HepG2 (cell line): ENCODE measurements at regions not wholly inside any gene's neighbourhood (a gene's known extent, or its start where the extent isn't known, plus 50 kb on each side); places are given as distances from the start of the nearest gene placed in this dataset.

Experiments used
- ATAC-seq: fragments of 200-7000 bp; cut with Tn5 transposase; 3 replicates; pipeline ENCODE4 v1.9.1; 2020; ENCODE audit warnings: mild to moderate bottlenecking, moderate library complexity
- BruUV-seq: library from RNA; stranded (reverse); fragments of 400-500 nt; replicated peaks from 2 replicates; lab custom pipeline; 2021; lab: Mats Ljungman, UMichigan
- CTCF ChIA-PET: fragments of 300-600 bp; formaldehyde crosslinking; extraction: SDS; loops from one replicate; lab custom pipeline; 2021; ENCODE audit warnings: low total read pairs, inconsistent platforms, low intra/inter-chr PET ratio; lab: Yijun Ruan, JAX
- POLR2A ChIA-PET: fragments of 350-600 bp; sonication (Branson Sonifier 250); formaldehyde crosslinking; loops from one replicate; lab custom pipeline; 2020; ENCODE audit warnings: antibody characterized with exemption, inconsistent platforms; lab: Yijun Ruan, JAX
- DNase-seq: peaks from one replicate; pipeline ENCODE4 v3.0.0-alpha.2; 2015; ENCODE audit warnings: low spot score
- FAIRE-seq: peaks from 3 replicates; lab custom pipeline; 2011; peaks lifted over from hg19 to GRCh38; lab: Jason Lieb, UNC
- H2AFZ ChIP-seq: one replicate; pipeline ENCODE4 v1.6.1; 2011; ENCODE audit warnings: low read length, inconsistent platforms
- H3K27ac ChIP-seq: fragments of 300-600 bp; 3 replicates; pipeline ENCODE4 v1.8.0; 2011; ENCODE audit warnings: mixed run types, mild to moderate bottlenecking, mixed read lengths, low read length, inconsistent platforms; ENCODE audit not compliant: insufficient read depth; ENCODE audit errors: extremely low read length
- H3K27me3 ChIP-seq, 2 experiments: fragments of 200-600 bp in 1 of 2; 2 replicates in 1 of 2; 3 replicates in 1 of 2; pipeline versions ENCODE4 v1.6.0 to v1.8.0; 2011; ENCODE audit warnings: low read length in 2 of 2, mild to moderate bottlenecking in 2 of 2, moderate library complexity in 2 of 2, inconsistent platforms in 1 of 2; ENCODE audit not compliant: insufficient read depth in 2 of 2, control insufficient read depth in 1 of 2
- H3K36me3 ChIP-seq, 2 experiments: fragments of 200-600 bp in 1 of 2; replicated peaks in 1 of 2; 2 replicates in 1 of 2; 3 replicates in 1 of 2; pipeline versions ENCODE4 v1.5.1 to v1.8.0; 2011; ENCODE audit warnings: low read length in 2 of 2, inconsistent platforms in 1 of 2; ENCODE audit not compliant: insufficient read depth in 2 of 2, control insufficient read depth in 1 of 2
- H3K4me1 ChIP-seq: 2 replicates; pipeline ENCODE4 v1.5.1; 2012; ENCODE audit warnings: low read length, inconsistent platforms; ENCODE audit not compliant: insufficient read depth
- H3K4me2 ChIP-seq: 2 replicates; pipeline ENCODE4 v1.6.0; 2011; ENCODE audit warnings: low read depth, low read length, inconsistent platforms
- H3K4me3 ChIP-seq, 3 experiments: fragments of 200-600 bp in 1 of 3; sonication (generic), shearing (Covaris generic) in 1 of 3; replicated peaks in 1 of 3; 2 replicates each; pipeline ENCODE4 v1.5.1; 2011 to 2016; ENCODE audit warnings: low read length in 3 of 3, inconsistent platforms in 2 of 3, low read depth in 2 of 3, mild to moderate bottlenecking in 2 of 3, control low read depth in 1 of 3, mixed read lengths in 1 of 3; ENCODE audit not compliant: insufficient read depth in 1 of 3
- H3K79me2 ChIP-seq: one replicate; pipeline ENCODE4 v1.6.1; 2011; ENCODE audit warnings: low read length, inconsistent platforms; ENCODE audit not compliant: insufficient read depth
- H3K9ac ChIP-seq: 2 replicates; pipeline ENCODE4 v1.6.0; 2011; ENCODE audit warnings: mild to moderate bottlenecking, low read depth, low read length, inconsistent platforms; ENCODE audit not compliant: insufficient read depth
- H3K9me3 ChIP-seq: 2 replicates; pipeline ENCODE4 v1.5.1; 2012; ENCODE audit warnings: mild to moderate bottlenecking, low read length
- H4K20me1 ChIP-seq: 2 replicates; pipeline ENCODE4 v1.6.0; 2011; ENCODE audit warnings: inconsistent platforms, mild to moderate bottlenecking, low read length, moderate library complexity; ENCODE audit not compliant: insufficient read depth
- ISL2 ChIP-seq: sonication (generic); formaldehyde crosslinking; IDR thresholded peaks from 2 replicates; pipeline ENCODE4 v1.5.0; 2020; ENCODE audit warnings: missing genetic modification reagents
- KLF16 ChIP-seq, 2 experiments: sonication (generic) in 1 of 2; formaldehyde crosslinking in 1 of 2; IDR thresholded peaks; 2 replicates each; pipeline versions ENCODE4 v1.6.1 to v1.8.0; 2016 to 2023; ENCODE audit warnings: missing genetic modification reagents in 2 of 2, missing compliant biosample characterization in 1 of 2
- NFKB2 ChIP-seq: sonication (generic); formaldehyde crosslinking; IDR thresholded peaks from 2 replicates; pipeline ENCODE4 v1.4.0; 2020; ENCODE audit warnings: missing genetic modification reagents, borderline replicate concordance
- PAX8 ChIP-seq: sonication (generic); formaldehyde crosslinking; IDR thresholded peaks from 2 replicates; pipeline ENCODE4 v1.8.0; 2022; ENCODE audit warnings: mild to moderate bottlenecking, missing genetic modification reagents, borderline replicate concordance
- PCBP2 ChIP-seq: fragments of 200-400 bp; formaldehyde crosslinking; optimal IDR thresholded peaks from 2 replicates; pipeline ENCODE3; 2018; ENCODE audit warnings: low read length, low read depth; ENCODE audit not compliant: poor library complexity, severe bottlenecking
- RBM22 ChIP-seq: fragments of 200-400 bp; formaldehyde crosslinking; optimal IDR thresholded peaks from 2 replicates; pipeline ENCODE3; 2017; ENCODE audit warnings: mild to moderate bottlenecking, low read length, moderate library complexity
- ZNF292 ChIP-seq: sonication (generic); formaldehyde crosslinking; IDR thresholded peaks from 2 replicates; pipeline ENCODE4 v1.8.1; 2022; ENCODE audit warnings: mild to moderate bottlenecking, low read depth, missing genetic modification reagents, borderline replicate concordance
- ZNF496 ChIP-seq: sonication (generic); formaldehyde crosslinking; IDR thresholded peaks from 2 replicates; pipeline ENCODE4 v1.8.1; 2023; ENCODE audit warnings: mild to moderate bottlenecking, moderate library complexity, missing genetic modification reagents; ENCODE audit not compliant: insufficient replicate concordance
- ZNF549 ChIP-seq: sonication (generic); formaldehyde crosslinking; IDR thresholded peaks from 2 replicates; pipeline ENCODE4 v1.5.0; 2020; ENCODE audit warnings: missing genetic modification reagents
- ZNF629 ChIP-seq: sonication (generic); formaldehyde crosslinking; conservative IDR thresholded peaks from 2 replicates; pipeline ENCODE4 v1.5.0; 2020; ENCODE audit warnings: missing genetic modification reagents
- ZNF775 ChIP-seq: sonication (generic); formaldehyde crosslinking; IDR thresholded peaks from 2 replicates; pipeline ENCODE4 v1.4.0; 2020; ENCODE audit warnings: missing genetic modification reagents, mild to moderate bottlenecking, moderate library complexity, borderline replicate concordance
- ZNF850 ChIP-seq: sonication (generic); formaldehyde crosslinking; conservative IDR thresholded peaks from 2 replicates; pipeline ENCODE4 v1.9.0; 2021; ENCODE audit warnings: mild to moderate bottlenecking, missing genetic modification reagents
- WGBS: methylation state at CpG from one replicate; pipeline ENCODE4 v1.1.6; 2017; ENCODE audit warnings: low lambda C conversion rate; 5-methylcytosine and 5-hydroxymethylcytosine counted together
- in situ Hi-C: cut with HindIII; loops from 2 replicates; pipeline ENCODE4 v1.10.0; 2017; ENCODE audit warnings: low pct_unique_long_range_greater_than_20kb; ENCODE audit not compliant: extremely low pct_ligation_motif_present
- intact Hi-C: fragments of 100-400 bp; cut with micrococcal nuclease; formaldehyde crosslinking; loops from one replicate; pipeline ENCODE4 v1.10.0; 2022; ENCODE audit not compliant: unreplicated experiment

- Histone ChIP-seq H3K9me3 (no peaks in the 10 kb centered on the region), H3K4me2 (no peak overlapping the region), H3K9ac (no peak overlapping the region), H4K20me1 (no peaks in the 10 kb centered on the region), H3K27ac (no peak overlapping the region), H2AFZ (no peak overlapping the region), H3K4me1 (no peaks in the 10 kb centered on the region), H3K79me2 (no peaks in the 10 kb centered on the region)
- intact Hi-C loops, result no loop called here
- TF ChIP-seq ISL2, result no peak
- TF ChIP-seq KLF16 (CRISPR knock-in tag; IDR thresholded peaks at IDR 0.05), result no peak
- no peak for TF ChIP-seq PCBP2
- TF ChIP-seq ZNF496, result no peak
- TF ChIP-seq ZNF629 (CRISPR knock-in tag), result no peak
- no peak for TF ChIP-seq RBM22
- no peak for TF ChIP-seq ZNF292
- TF ChIP-seq ZNF775, result no peak
- no peak for TF ChIP-seq NFKB2 (CRISPR knock-in tag)
- no peak for TF ChIP-seq ZNF549 (CRISPR knock-in tag)
- no peak for TF ChIP-seq PAX8 (CRISPR knock-in tag)
- no peak for TF ChIP-seq ZNF850
- TF ChIP-seq, all 625 proteins: peak for 0
- BruUV-seq, result no TSS peak
- Histone ChIP-seq H3K27me3 (peaks cover 0 to 3% of the 10 kb centered on the region in 2 experiments; a peak in 3 of 5 replicates), H3K36me3 (no peaks in the 10 kb centered on the region), H3K4me3 (no peak overlapping the region)
- POLR2A ChIA-PET, result no interaction called here
- in situ Hi-C loops, result no loop called here
- WGBS, result 2% methylated on average over 3 of the region's 3 CpGs
- FAIRE-seq, result no peak
- CTCF ChIA-PET, result no interaction called here
- no peak for DNase-seq
- no peak for ATAC-seq
These were observed 227.1 kb downstream of the TEX36 start for GRCh38 chr10:125455855-125456254.
